ENCODE measurements at regions not wholly inside any gene's neighbourhood (a gene's known extent, or its start where the extent isn't known, plus 50 kb on each side); places are given as distances from the start of the nearest gene placed in this dataset.

DNA sequence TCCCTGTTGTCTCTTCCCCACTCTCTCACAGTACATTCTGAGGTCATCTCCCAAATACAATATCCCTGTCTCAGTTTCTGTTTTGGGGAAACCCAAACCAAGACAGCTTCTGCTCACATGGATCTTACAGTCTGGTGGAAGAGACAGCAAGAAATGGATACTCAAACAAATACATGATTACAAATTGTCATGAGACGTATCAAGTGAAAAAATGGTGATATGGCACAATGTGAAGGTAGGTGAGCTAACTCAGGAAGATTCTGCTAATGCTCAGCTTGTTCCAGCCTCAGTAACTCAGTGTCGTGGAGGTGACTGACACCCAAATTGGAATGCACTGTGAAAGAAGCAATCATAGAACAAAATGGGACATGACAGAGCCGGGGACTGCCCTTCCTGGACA is 68.3 kb downstream of the CHST1 start:
- Mint-ChIP-seq H3K27me3 (peaks cover 41% of the 10 kb centered on the region), H3K27ac (no peak overlapping the region), H3K36me3 (no peaks in the 10 kb centered on the region), H3K4me1 (no peaks in the 10 kb centered on the region), H3K4me3 (no peak overlapping the region), H3K9me3 (peaks cover 3% of the 10 kb centered on the region)
- no peak for ATAC-seq

DNA sequence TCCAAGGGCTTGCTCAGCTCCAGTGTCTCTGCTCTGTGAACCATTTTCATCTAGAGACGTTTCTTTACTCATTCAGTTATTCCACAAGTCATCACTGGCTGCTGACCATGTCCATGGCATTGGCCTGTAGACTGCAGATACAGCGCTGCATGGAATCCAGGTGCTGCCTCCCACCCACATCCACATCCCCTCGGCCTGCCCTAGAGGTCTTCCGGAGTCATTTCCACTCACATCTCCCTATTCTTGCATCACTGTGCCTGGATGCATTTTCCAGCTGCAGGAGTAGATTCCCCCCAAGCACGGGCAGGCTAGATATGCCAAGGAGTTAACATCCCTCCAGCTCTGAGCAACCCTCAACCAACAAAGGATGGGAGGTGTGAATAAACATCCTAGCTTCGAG is 68.9 kb downstream of the CHST1 start:
- no peak overlapping the region for H3K27ac Mint-ChIP-seq

DNA sequence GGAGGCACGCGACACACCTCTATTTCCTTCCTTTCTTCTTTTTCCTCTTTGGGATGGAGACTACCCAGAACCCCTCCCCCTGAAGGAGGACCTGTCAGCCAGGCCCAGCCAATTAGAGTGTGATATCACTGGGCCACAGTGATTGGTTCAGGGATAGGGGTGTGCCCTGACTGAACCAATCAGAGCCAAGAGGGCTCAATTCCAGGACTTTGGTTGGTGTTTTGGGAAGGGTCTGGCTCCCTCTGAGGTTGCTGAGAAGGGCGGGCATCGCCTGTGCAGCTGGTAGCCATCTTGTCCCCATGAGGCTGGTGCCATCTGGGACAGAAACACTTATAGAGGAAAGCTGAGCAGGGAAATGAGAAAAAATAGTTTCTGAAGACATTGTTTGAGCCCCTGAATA is 71.4 kb downstream of the CHST1 start:
- H3K27me3 Mint-ChIP-seq, result peaks cover 30% of the 10 kb centered on the region
- no peak overlapping the region for H3K4me3 Mint-ChIP-seq
- H3K36me3 Mint-ChIP-seq, result no peaks in the 10 kb centered on the region
- H3K9me3 Mint-ChIP-seq, result no peaks in the 10 kb centered on the region
- H3K27ac Mint-ChIP-seq, result no peak overlapping the region
- no peaks in the 10 kb centered on the region for H3K4me1 Mint-ChIP-seq
- ATAC-seq, result no peak

More for the DNA sequence above, 68.9 kb downstream of the CHST1 start:
- H3K4me3 Mint-ChIP-seq, result no peak overlapping the region
- no peaks in the 10 kb centered on the region for H3K36me3 Mint-ChIP-seq
- no peak for ATAC-seq
- H3K9me3 Mint-ChIP-seq, result peaks cover 3% of the 10 kb centered on the region
- peaks cover 41% of the 10 kb centered on the region for H3K27me3 Mint-ChIP-seq
- no peaks in the 10 kb centered on the region for H3K4me1 Mint-ChIP-seq

DNA sequence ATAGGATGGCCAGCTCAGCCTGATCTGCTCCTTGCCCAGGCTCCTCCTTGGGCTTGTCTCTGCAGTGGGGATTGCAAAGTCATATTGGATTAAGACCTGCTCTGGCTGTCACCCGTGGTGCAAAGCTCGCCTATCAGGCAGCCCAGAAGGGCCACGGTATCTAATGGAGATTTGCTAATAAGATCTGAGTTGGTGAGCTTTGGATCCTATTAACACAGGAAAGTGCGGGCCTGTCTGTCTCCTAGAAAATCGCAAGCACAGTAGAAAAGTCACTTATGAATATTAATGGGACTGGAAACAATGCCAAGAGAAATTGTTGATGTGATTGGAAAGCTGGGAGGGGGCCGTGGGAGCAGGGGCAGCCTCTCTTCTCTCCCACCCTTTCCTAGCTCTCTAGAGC is 72.8 kb downstream of the CHST1 start:
- H3K4me3 Mint-ChIP-seq, result no peak overlapping the region
- no peaks in the 10 kb centered on the region for H3K4me1 Mint-ChIP-seq
- no peaks in the 10 kb centered on the region for H3K36me3 Mint-ChIP-seq
- ATAC-seq, result no peak
- H3K27ac Mint-ChIP-seq, result no peak overlapping the region
- peaks cover 26% of the 10 kb centered on the region for H3K27me3 Mint-ChIP-seq
- H3K9me3 Mint-ChIP-seq, result no peaks in the 10 kb centered on the region

DNA sequence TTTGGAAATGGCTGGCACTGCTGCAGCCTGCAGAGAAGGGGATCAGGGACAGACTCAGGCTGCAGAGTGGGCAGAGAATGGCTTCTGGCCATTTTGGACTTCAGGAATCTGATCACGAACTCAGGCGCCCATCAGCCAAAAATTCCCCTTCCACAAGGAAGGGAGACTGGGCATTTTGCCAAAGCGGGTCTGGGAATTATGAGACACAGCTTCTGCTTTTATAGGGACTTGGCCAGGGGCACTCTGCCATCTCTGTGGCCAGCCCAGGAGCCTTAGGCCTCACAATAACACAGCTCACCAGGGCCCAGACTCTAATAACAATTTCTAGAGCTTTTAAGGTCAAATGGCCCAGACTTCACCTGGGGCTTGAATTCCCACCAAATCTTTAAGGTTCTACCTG is 74.7 kb downstream of the CHST1 start:
- H3K9me3 Mint-ChIP-seq, result no peaks in the 10 kb centered on the region

DNA sequence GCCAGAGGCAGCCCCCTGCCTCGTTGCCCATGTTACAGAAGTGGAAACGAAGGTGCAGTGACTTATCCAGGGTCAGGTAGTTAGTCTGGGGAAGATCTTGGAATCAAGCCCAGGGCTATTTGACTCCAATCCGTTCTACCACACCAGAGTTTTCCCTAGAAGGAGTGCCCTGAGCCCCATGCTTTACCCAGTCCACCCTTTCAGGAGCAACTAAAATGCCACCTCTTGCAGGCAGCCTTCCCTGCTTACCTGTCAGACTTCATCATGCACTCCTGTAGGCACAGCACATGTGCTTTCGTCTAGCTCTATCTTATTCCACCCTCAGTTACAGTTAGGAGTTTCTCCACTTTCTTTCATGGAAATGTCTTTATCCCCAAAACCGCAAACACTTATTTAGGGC is 80.2 kb downstream of the CHST1 start:
- Mint-ChIP-seq H3K4me3 (no peak overlapping the region), H3K9me3 (no peaks in the 10 kb centered on the region), H3K27ac (no peak overlapping the region), H3K4me1 (no peaks in the 10 kb centered on the region), H3K27me3 (peaks cover 68% of the 10 kb centered on the region), H3K36me3 (no peaks in the 10 kb centered on the region)
- no peak for ATAC-seq

More for the DNA sequence above, 74.7 kb downstream of the CHST1 start:
- no peaks in the 10 kb centered on the region for H3K4me1 Mint-ChIP-seq
- no peak overlapping the region for H3K4me3 Mint-ChIP-seq
- no peak overlapping the region for H3K27ac Mint-ChIP-seq
- no peak for ATAC-seq
- peaks cover 38% of the 10 kb centered on the region for H3K27me3 Mint-ChIP-seq
- H3K36me3 Mint-ChIP-seq, result no peaks in the 10 kb centered on the region

DNA sequence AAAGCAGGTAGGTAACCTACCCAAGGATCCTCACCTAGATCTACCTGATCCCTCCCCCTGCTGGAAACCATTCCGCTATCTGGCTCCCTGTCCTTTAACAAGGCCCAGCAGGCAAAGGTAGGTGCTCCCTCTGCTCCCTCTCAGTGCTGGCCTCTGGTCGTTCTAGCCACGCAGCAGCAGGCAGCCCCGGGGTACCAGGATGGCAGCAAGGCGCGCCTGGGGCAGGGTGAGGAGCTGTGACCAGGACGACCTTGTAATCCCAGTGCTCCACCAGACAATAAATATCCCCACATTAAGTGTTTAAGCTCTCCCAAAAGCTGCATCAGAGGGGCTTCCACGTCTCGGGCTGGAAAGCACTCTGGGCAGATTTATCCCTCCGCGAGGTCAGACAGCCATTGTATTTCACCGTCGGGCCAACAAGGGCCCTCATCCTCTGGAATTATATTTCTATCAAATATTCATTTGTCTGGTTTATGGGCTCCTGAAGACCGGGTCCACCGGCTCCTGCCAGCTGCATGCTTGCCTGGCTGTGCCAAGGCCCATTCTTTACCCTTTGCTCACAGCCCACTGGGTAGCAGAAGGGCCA is 81.3 kb downstream of the CHST1 start:
- Mint-ChIP-seq H3K9me3 (no peaks in the 10 kb centered on the region), H3K36me3 (no peaks in the 10 kb centered on the region), H3K27me3 (peaks cover 76% of the 10 kb centered on the region), H3K4me3 (no peak overlapping the region), H3K4me1 (no peaks in the 10 kb centered on the region), H3K27ac (no peak overlapping the region)
- no peak for ATAC-seq

DNA sequence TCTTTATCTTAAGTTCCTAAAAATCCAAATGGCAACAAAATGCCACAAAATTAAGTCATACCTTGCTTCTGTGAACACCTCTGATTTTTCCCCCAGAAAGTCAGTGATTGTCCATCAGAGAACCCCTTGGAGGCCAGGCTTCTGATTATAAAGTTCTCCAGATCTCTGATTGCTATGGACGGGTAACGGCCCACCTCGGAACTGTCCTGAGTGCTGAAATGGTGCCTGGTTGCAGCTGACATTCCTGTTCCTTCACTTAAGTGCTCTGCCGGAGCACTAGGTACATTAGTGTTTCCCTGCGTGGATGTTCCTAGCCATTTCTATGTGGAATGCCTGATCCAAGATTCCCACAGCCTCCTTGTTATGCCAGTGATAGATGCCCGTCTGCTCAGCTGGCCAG is 85.0 kb downstream of the CHST1 start:
- H3K4me1 Mint-ChIP-seq, result no peaks in the 10 kb centered on the region
- H3K36me3 Mint-ChIP-seq, result no peaks in the 10 kb centered on the region
- peaks cover 54% of the 10 kb centered on the region for H3K27me3 Mint-ChIP-seq
- H3K27ac Mint-ChIP-seq, result no peak overlapping the region
- H3K4me3 Mint-ChIP-seq, result no peak overlapping the region
- H3K9me3 Mint-ChIP-seq, result no peaks in the 10 kb centered on the region
- ATAC-seq, result no peak

DNA sequence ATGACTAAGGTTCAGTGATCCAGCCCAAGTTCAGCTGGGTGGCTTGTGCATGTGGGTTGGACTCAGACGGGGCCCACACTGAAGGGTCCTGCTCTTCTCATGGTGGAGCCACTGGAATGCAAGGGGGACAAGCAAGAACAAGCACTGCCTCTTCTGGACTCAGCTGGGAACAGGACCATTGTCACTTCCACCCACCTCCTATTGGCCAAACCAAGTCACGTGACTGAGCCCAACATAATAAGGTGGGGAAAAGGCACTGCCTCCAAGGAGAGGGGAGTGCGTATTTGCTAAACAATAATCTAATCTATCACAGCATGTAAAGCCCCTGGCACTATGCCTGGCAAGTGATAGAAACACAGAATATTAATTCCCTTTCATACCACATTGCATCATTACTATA is 87.1 kb downstream of the CHST1 start:
- Mint-ChIP-seq H3K27ac (no peak overlapping the region), H3K27me3 (peaks cover 34% of the 10 kb centered on the region), H3K9me3 (no peaks in the 10 kb centered on the region), H3K4me1 (no peaks in the 10 kb centered on the region), H3K36me3 (no peaks in the 10 kb centered on the region), H3K4me3 (no peak overlapping the region)
- ATAC-seq, result no peak

DNA sequence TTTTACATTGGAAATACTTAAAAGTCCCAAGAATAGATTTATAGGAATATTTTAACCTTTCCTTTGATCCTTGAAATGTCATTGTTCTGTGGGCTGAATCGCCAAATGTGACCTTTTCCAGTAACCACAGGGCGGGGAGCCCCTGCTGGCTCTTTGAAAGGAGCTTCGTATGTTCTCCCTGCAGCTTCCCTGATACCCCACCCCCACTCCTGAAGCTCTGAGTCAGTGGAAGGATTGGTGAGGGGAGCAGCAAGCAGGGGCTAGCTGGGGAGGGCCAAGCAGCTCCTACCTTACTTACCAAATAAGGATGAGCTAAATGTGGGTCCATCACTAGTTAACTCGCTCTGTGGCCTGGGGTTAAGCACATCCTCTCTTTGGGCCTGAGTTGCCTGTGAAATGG is 87.7 kb downstream of the CHST1 start:
- Mint-ChIP-seq H3K36me3 (no peaks in the 10 kb centered on the region), H3K9me3 (no peaks in the 10 kb centered on the region), H3K4me3 (no peak overlapping the region), H3K27me3 (peaks cover 34% of the 10 kb centered on the region), H3K27ac (no peak overlapping the region), H3K4me1 (no peaks in the 10 kb centered on the region)
- no peak for ATAC-seq

DNA sequence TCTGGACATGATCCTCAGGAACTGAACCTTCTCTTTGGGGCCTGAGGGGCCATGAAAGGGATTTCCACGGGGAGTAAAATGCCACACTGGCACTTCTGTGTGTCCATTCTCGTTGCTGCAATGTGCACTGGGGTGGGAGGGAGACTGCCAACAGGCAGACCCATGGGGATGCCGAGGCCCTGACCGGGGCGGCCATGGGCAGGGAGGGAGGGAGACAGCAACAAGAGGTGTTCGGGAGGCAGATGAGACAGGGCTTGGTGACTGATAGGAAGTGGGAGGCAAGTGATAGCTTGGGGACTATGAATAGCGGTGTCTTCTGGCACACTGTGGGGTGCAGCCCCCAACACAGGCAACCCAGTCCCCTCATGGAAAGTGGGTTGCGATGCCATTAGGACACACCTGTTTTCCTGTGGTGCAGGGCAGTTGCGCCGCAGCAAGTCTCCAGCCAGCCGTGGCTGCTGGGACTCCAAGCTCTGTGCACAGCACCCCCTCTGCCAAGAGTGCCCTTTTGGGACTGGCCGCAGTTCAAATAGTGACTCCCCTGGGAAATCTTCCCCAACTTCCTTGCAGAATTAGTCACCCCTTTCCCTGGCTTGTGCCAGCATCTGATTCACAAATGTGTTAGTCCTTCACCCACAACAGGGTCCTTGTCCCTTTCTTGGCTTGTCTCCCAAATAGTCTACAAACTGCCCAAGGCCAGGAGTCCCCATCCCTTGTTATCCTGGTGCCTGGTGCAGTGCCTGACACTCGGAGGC is 88.8 kb downstream of the CHST1 start:
- no peak overlapping the region for H3K4me3 Mint-ChIP-seq
- H3K36me3 Mint-ChIP-seq, result no peaks in the 10 kb centered on the region
- no peaks in the 10 kb centered on the region for H3K4me1 Mint-ChIP-seq
- no peak overlapping the region for H3K27ac Mint-ChIP-seq
- no peak for ATAC-seq
- H3K27me3 Mint-ChIP-seq, result peaks cover 24% of the 10 kb centered on the region
- no peaks in the 10 kb centered on the region for H3K9me3 Mint-ChIP-seq

DNA sequence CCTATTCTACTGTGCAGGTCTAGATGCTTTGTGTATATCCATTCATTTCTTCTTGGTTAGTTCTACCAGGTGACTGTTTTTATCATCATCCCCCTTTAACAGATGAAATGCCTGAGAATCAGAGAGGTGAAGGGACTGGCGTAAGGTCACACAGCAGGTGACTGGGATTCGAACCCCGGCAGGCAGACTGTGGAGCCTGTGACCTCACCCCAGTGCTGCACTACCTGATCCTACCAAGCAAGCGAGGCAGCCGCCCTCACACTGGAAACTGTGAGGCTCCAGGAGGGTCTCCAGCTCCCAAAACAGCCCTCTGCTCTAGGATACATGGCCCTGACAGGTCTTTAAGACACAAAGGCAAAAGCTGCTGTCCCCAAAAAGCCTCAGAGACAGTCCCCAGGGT is 91.7 kb downstream of the CHST1 start:
- no peak overlapping the region for H3K27ac Mint-ChIP-seq
- no peaks in the 10 kb centered on the region for H3K36me3 Mint-ChIP-seq
- ATAC-seq, result no peak
- no peaks in the 10 kb centered on the region for H3K9me3 Mint-ChIP-seq
- no peak overlapping the region for H3K4me3 Mint-ChIP-seq
- no peaks in the 10 kb centered on the region for H3K27me3 Mint-ChIP-seq
- no peaks in the 10 kb centered on the region for H3K4me1 Mint-ChIP-seq

DNA sequence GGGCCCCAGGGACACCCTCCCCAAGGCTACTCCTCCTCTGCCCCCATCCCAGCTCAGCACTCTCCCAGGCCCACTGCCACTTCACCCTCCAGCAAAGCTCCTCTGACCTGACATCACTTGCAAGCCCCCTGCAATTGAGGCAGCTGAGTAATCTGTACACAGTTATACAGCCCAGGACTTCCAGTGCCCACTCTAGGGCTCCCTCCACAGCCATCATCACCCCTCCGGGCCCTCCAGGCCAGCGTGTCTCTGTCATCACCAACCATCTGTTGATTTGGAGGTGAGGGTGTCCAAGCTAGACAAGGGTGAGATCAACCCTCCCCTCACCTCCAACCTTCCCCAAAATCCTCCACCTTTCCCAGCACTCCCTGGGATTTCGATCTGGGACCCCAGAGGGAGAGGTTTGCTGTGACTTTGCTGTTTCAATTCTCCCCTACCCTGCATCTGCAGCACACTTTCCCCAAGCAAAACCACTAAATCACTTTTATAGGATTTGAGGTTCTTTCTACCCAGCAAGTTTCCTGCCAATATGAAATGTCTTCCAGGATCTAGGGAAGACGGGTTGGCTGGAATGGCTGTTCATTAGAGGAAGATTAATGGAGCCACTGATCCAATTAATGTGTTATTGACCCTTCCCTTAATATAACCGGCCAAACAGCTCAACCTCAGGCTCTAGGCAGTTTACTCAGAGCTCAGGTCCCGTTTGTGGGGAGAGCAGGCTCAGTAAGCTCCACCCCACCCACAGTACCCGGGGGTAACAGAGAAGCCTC is 92.9 kb downstream of the CHST1 start:
- no peak overlapping the region for H3K4me3 Mint-ChIP-seq
- no peak for ATAC-seq
- H3K9me3 Mint-ChIP-seq, result no peaks in the 10 kb centered on the region
- H3K27ac Mint-ChIP-seq, result no peak overlapping the region
- H3K27me3 Mint-ChIP-seq, result no peaks in the 10 kb centered on the region
- no peaks in the 10 kb centered on the region for H3K4me1 Mint-ChIP-seq
- no peaks in the 10 kb centered on the region for H3K36me3 Mint-ChIP-seq

DNA sequence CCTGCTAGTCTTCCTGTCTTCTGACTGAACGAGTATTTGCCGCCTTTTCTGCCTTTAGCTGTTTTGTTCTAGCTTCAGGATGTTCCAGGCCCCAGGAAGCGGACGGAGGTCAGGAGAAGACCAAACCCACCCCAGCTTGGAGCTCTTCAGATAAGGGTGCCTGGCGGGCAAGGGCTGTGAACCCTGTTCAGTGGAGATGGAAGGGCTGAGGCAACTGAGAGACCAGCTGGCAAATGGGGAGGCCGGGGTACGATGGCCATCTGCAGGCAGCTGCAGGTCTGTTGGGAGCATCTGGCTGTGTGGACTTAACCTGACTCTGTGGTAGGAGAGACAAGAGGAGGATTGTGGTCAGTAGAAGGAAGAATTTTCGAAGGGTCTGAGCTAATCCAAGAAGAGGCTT is 95.6 kb downstream of the CHST1 start:
- no peaks in the 10 kb centered on the region for H3K9me3 Mint-ChIP-seq
- no peak overlapping the region for H3K27ac Mint-ChIP-seq
- H3K27me3 Mint-ChIP-seq, result no peaks in the 10 kb centered on the region
- no peaks in the 10 kb centered on the region for H3K36me3 Mint-ChIP-seq
- no peak overlapping the region for H3K4me3 Mint-ChIP-seq
- no peak for ATAC-seq
- H3K4me1 Mint-ChIP-seq, result no peaks in the 10 kb centered on the region

DNA sequence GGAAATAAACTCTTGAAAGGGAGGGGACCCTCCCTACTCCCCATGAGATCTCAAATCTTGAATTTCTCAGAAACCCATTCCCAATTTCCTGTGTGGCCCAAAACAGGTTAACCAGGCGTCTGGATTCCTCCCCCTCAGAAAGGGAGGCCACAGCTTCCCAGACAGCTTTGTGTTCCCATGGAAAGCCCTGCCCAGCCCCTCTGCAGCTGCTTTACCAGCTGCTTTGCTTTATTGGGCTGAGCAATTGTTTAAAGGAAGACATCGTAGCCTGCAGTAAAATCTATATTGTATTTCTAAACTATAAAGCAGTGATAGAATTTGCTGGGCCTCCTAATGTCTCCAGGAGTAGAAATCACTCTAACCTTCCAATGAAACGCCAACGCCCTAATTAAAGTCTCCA is 97.4 kb downstream of the CHST1 start:
- no peaks in the 10 kb centered on the region for H3K36me3 Mint-ChIP-seq
- no peaks in the 10 kb centered on the region for H3K27me3 Mint-ChIP-seq
- no peak overlapping the region for H3K4me3 Mint-ChIP-seq
- no peaks in the 10 kb centered on the region for H3K9me3 Mint-ChIP-seq
- no peak for ATAC-seq
- no peak overlapping the region for H3K27ac Mint-ChIP-seq
- H3K4me1 Mint-ChIP-seq, result no peaks in the 10 kb centered on the region

DNA sequence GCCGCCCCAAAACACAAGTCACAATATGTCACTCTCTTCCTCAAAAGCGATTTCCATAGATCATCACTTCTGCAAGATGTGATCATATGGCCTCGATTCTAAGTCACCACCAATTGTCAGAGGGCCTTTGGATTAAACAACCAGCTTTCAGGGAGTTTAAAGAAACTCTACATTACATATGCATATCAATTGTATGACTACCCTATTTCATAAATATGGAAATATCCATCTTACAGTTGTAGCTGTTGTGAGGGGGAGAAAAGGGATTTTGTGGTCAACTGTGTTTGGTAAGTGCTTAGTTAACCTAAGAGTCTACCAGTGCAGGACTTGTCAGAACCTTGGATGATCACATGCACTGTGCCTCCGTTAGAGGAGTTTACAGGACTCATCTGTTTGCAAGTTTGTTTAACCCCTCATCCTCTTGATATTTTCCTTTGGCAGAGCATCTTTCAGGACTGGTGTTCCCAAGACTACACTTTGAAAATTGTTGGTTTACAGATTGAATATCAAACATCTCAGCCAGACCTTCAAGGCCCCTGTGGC is 99.9 kb downstream of the CHST1 start:
- Mint-ChIP-seq H3K4me3 (no peak overlapping the region), H3K9me3 (no peaks in the 10 kb centered on the region), H3K27ac (no peak overlapping the region), H3K27me3 (peaks cover 11% of the 10 kb centered on the region), H3K36me3 (no peaks in the 10 kb centered on the region), H3K4me1 (no peaks in the 10 kb centered on the region)
- no peak for ATAC-seq
